Lung (tissue), 11 donors: ENCODE measurements at regions not wholly inside any gene's neighbourhood (a gene's known extent, or its start where the extent isn't known, plus 50 kb on each side); places are given as distances from the start of the nearest gene placed in this dataset.

Experiments
- ATAC-seq: fragments of 200-7000 bp; cut with Tn5 transposase; one replicate; pipeline ENCODE4 v1.9.1; 2020; ENCODE audit warnings: moderate number of reproducible peaks; ENCODE audit not compliant: insufficient read depth, low FRiP score
- DNase-seq, 3 donors: peaks; one replicate each; pipeline ENCODE4 v3.0.0-alpha.2; 2013 to 2017
- H3K27ac ChIP-seq, 2 donors: one replicate each; pipeline ENCODE4 v1.5.1; 2013; ENCODE audit warnings: mild to moderate bottlenecking in 2 of 2, moderate library complexity in 2 of 2, control low read depth in 1 of 2, inconsistent platforms in 1 of 2, low read depth in 1 of 2, low read length in 1 of 2
- H3K27me3 ChIP-seq, 3 donors: one replicate each; pipeline ENCODE4 v1.5.1; 2013; ENCODE audit warnings: low read length in 2 of 3; ENCODE audit not compliant: control insufficient read depth in 3 of 3, insufficient read depth in 3 of 3
- H3K36me3 ChIP-seq, 4 donors: one replicate each; pipeline ENCODE4 v1.5.1; 2013; ENCODE audit warnings: low read length in 4 of 4, mild to moderate bottlenecking in 1 of 4, moderate library complexity in 1 of 4; ENCODE audit not compliant: control insufficient read depth in 4 of 4, insufficient read depth in 4 of 4
- H3K4me1 ChIP-seq, 5 donors: one replicate each; pipeline ENCODE4 v1.5.1; 2013; ENCODE audit warnings: low read length in 5 of 5, mild to moderate bottlenecking in 2 of 5, moderate library complexity in 1 of 5; ENCODE audit not compliant: control insufficient read depth in 5 of 5, insufficient read depth in 5 of 5
- H3K4me3 ChIP-seq: one replicate; pipeline ENCODE4 v1.5.1; 2013; ENCODE audit warnings: mild to moderate bottlenecking, control low read depth, moderate library complexity
- H3K9ac ChIP-seq, 2 donors: one replicate each; pipeline ENCODE4 v1.5.1; 2013; ENCODE audit warnings: low read length in 2 of 2, control low read depth in 1 of 2; ENCODE audit not compliant: insufficient read depth in 1 of 2
- H3K9me3 ChIP-seq, 4 donors: one replicate each; pipeline ENCODE4 v1.5.1; 2013; ENCODE audit warnings: low read length in 3 of 4, mild to moderate bottlenecking in 1 of 4, moderate library complexity in 1 of 4; ENCODE audit not compliant: control insufficient read depth in 4 of 4, insufficient read depth in 3 of 4
- CTCF ChIP-seq: IDR thresholded peaks from 2 replicates; pipeline ENCODE4 v1.5.1; 2012; ENCODE audit warnings: mild to moderate bottlenecking; ENCODE audit errors: control extremely low read depth, extremely low read depth
- WGBS, 2 donors: extraction: QIAGEN DNeasy Blood & Tissue Kit; methylation state at CpG; one replicate each; pipeline ENCODE4 v1.1.7; 2013; 5-methylcytosine and 5-hydroxymethylcytosine counted together
- donor health status: control.
- donor health status: control.
- donor health status: Bipolar disorder and iron deficiency.
- donor health status: healthy.
- donor health status: DM: yes; HTN: yes; CAD: no.

- Histone ChIP-seq H3K9me3 (peaks cover 0 to 15% (median under 1%) of the 10 kb centered on the region in 4 donors), H3K27me3 (no peaks in the 10 kb centered on the region), H3K9ac (no peak overlapping the region), H3K27ac (no peak overlapping the region), H3K4me3 (no peak overlapping the region), H3K36me3 (no peaks in the 10 kb centered on the region), H3K4me1 (no peaks in the 10 kb centered on the region)
- DNase-seq (no peak), ATAC-seq (no peak)
- no peak for TF ChIP-seq CTCF
- WGBS, 2 donors, result 78 to 83% methylated on average over 3 of the region's 3 CpGs
Observed at GRCh38 chr6:66993272-66993671, 1286.2 kb upstream of the EYS start.

DNA sequence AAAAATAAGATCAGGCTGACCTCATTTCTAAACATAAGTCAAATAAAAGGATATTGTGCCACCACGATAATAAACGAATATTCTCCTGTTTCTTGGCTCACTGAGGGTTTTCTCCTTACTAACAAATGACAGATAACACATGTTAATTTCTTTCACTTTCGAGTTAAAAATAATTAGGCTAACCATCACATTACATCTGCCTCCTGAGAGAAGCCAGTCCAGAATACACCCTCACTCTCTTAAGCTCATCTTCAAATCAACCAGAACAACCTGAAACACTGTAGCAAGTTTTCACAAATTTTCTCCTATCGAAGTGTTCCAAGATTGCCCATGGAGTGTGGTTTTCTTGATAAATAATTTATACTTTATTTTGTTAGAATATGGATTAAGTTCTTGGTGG lies 1285.6 kb upstream of the EYS start:
- ATAC-seq (no peak), DNase-seq (no peak)
- no peak for TF ChIP-seq CTCF
- H3K4me1 ChIP-seq, result no peaks in the 10 kb centered on the region
- H3K27me3 ChIP-seq, result no peaks in the 10 kb centered on the region
- WGBS, 2 donors, result 71 to 93% methylated on average over 4 of the region's 4 CpGs
- H3K36me3 ChIP-seq, result no peaks in the 10 kb centered on the region
- H3K9ac ChIP-seq, result no peak overlapping the region
- no peak overlapping the region for H3K27ac ChIP-seq
- peaks cover 0 to 15% (median 0%) of the 10 kb centered on the region in 4 donors for H3K9me3 ChIP-seq
- no peak overlapping the region for H3K4me3 ChIP-seq

- peaks cover 0 to 16% (median 6%) of the 10 kb centered on the region in 4 donors for H3K9me3 ChIP-seq
- H3K36me3 ChIP-seq, result no peaks in the 10 kb centered on the region
- TF ChIP-seq CTCF, result no peak
- ATAC-seq (no peak), DNase-seq (no peak)
- no peak overlapping the region for H3K4me3 ChIP-seq
- H3K27me3 ChIP-seq, result no peaks in the 10 kb centered on the region
- H3K27ac ChIP-seq, result no peak overlapping the region
- H3K9ac ChIP-seq, result no peak overlapping the region
- H3K4me1 ChIP-seq, result no peaks in the 10 kb centered on the region
Observed at GRCh38 chr6:66986940-66987339, 1279.9 kb upstream of the EYS start.

GRCh38 chr6:66985816-66986215 lies 1278.8 kb upstream of the EYS start:
- H3K4me3 ChIP-seq, result no peak overlapping the region
- no peak overlapping the region for H3K9ac ChIP-seq
- no peaks in the 10 kb centered on the region for H3K36me3 ChIP-seq
- H3K27me3 ChIP-seq, result no peaks in the 10 kb centered on the region
- TF ChIP-seq CTCF, result no peak
- H3K27ac ChIP-seq, result no peak overlapping the region
- WGBS, 2 donors, result 53 to 75% methylated on average over 1 of the region's 1 CpG
- ATAC-seq (no peak), DNase-seq (no peak)
- H3K9me3 ChIP-seq, result peaks cover 0 to 10% (median 6%) of the 10 kb centered on the region in 4 donors
- H3K4me1 ChIP-seq, result no peaks in the 10 kb centered on the region
